Lung microvascular endothelial cell (primary cell): ENCODE measurements at regions not wholly inside any gene's neighbourhood (a gene's known extent, or its start where the extent isn't known, plus 50 kb on each side); places are given as distances from the start of the nearest gene placed in this dataset.

ENCODE experiments used
- DNase-seq, 2 donors: peaks; one replicate each; pipeline versions ENCODE4 v3.0.0 to v3.0.0-alpha.2; 2010; ENCODE audit warnings: low read depth in 2 of 2

DNA sequence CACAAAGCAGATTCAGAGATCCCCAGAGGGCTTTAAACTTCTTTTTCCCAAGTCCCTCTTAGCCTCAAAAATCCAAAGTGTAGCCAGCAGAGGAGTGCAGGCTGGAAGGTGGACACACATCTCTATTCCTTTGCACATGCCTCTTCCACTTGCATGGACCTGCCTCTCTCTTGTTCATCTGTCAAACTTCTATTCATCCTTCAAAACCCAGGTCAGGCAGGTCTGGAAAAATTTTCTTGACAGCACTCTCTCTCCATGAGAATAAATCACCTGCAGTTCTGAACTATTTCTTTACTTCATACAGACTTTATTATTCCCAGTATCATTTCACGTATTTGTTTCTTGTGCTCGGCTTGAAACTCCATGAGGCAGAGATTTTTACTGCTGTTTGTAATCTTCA, 127.5 kb downstream of the SS18 start:
- no peak for DNase-seq

DNA sequence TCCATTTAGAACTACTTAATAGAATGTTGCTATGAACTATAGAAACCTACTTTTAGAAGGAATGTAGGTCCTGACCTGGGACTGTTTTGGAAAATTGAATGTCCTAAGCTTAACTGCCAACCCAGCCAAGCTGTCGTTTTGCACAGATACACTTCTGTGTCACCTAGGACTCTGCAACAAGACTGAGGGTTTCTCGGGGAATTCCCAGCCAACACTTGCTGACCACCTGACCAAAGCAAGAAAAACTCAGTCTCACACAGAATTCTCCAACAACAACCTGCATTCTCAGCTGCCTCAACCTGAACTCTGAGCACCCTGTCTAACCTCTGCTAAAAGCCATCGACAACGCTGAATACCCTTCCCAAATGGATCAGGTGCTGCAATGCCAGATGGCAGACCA, 128.2 kb downstream of the SS18 start:
- no peak for DNase-seq

- DNase-seq, result no peak
Measured at GRCh38 chr18:25957017-25957416, 133.4 kb downstream of the SS18 start.

- no peak for DNase-seq
Measured at GRCh38 chr18:25953111-25953510, 137.3 kb downstream of the SS18 start.

- DNase-seq, result no peak
Measured at GRCh38 chr18:25950321-25950720, 140.1 kb downstream of the SS18 start.

GRCh38 chr18:25946540-25946939, 143.9 kb downstream of the SS18 start:
- no peak for DNase-seq

GRCh38 chr18:25935356-25935755, 155.1 kb downstream of the SS18 start:
- DNase-seq, result no peak

- DNase-seq, result no peak
Measured at GRCh38 chr18:25931126-25931525, 159.3 kb downstream of the SS18 start.

DNA sequence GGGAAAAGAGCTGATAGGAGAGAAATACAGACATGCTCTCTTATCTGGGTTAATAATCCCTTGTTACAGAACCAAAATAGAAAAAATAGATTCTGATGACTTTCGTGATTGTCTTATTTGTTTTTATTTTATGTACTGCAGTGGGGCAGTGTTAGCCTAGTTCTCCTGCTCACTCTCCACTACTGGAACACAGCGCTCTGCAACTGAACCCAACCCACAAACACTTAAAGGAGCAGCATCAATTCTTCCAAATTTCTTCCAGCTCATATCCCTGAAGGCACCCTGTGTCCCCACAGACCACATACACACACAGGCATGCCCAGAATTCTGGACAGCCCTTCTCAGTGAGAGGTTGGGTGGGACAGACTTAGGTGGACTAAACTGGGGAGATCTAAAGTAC, 160.6 kb downstream of the SS18 start:
- DNase-seq, result no peak

DNA sequence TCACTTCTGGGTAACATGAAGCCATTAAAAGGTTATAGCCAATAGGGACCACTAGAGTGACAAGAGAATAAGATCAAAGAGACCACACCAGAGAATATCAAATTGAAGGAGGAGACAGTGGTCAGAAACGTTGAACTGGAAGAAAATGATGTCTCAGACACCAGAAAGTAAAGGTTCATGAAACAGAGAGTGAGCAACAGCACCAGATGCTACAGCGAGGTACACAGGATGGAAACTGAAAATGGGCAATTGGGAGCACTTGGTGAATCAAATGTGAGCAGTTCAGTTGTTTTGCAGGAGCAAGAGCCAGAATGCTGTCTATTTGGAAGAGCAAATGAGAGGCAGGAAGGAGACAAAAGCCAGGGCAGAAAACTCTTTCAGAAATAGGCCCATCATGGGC, 162.6 kb downstream of the SS18 start:
- DNase-seq, result no peak

DNA sequence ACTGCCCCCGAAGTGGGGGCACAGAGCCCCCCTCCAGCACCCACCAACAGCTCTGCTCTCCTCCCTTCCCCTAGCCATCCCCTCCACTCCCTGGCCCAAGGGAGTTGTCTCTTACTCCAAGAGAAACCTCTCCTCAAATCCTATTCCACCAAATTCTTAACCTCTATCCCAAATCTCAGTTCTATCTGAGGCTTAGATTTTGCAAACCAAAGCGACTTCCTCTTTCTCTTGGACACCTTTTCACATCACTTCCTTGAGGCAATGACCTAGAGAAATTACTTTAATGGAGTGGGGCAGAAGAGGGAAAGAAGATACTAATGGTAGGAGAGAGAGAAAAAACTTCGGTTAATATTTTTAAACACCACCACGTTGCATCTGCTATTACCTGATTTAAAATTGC, 167.2 kb downstream of the SS18 start:
- no peak for DNase-seq

DNA sequence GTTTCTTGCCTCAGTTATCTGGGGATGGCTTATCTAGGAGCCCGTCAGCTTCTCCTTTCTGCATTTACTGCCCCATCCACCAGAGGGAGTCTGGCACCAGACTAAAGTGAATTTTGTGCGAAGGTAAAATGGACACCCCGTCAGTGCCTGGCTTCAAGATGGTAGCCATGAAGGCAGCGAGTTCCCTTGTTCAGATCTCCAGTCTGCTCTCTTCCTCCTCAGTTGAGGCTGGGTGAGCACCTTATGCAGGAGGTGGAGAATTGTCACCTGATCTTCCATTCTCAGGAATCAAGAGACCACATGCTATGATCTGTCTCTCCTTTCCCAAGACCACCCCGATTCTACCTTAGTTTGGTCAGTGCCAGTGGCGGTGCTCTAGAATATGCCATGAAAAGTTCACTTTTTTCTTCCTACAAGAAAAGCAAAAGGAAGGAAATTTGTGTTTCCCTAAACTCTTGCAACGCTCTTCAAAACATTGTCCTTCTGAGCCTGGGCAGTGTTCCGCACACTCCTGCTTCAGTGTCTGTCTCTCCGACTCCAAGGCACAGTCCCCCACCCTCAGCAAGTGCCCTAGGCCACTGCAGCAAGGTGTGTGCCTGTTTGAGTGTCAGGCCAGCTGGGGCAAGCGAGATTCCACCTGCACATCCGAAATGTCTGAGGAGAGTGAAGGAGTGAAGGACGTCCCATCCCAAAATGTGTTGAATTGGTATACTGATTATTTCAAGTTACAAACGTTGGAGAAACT, 168.6 kb downstream of the SS18 start:
- DNase-seq, result peak; percentile 46 to 64

GRCh38 chr18:25915907-25916306, 174.5 kb downstream of the SS18 start:
- no peak for DNase-seq

DNA sequence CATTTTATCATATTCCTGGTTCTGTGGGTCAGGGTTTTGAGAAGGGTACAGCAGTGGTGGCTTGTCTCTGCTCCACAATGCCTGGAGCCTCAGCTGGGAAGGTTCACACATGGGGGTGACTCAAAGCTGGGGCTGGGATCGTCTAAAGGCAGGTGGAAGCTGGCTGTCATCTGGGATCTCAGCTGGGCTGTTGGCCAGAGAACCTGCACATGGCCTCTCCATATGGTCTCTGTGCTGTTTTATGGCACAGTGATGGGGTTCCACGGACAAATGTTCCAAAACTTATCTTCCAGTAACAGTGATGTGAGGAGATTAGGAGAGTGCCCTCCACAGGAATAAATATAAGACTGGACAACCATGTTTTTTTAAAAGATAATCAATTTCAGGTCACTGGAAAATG, 191.4 kb downstream of the SS18 start:
- no peak for DNase-seq

GRCh38 chr18:25896956-25897355, 193.5 kb downstream of the SS18 start:
- no peak for DNase-seq

- peak; percentile 53 to 73 for DNase-seq
Measured at GRCh38 chr18:25896178-25896780, 194.1 kb downstream of the SS18 start.

DNA sequence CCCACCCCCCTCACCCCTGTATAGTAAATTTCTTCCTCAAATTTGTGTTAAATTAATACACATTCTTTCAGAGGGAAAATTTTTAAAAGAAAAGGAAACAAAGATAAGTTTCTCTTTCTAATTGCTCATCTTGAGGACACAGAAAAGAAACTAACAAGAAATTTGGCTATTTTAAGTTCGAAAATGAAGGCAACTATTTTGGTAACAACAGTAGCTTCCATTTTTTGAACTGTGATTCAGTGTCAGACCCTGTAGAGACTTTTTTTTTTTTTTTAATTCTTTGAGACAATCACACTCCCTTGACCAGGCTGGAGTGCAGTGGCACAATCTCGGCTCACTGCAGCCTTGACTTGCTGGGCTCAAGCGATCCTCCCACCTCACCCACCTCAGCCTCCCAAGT, 194.9 kb downstream of the SS18 start:
- no peak for DNase-seq

- no peak for DNase-seq
Measured at GRCh38 chr18:25886283-25886682, 204.1 kb downstream of the SS18 start.

DNA sequence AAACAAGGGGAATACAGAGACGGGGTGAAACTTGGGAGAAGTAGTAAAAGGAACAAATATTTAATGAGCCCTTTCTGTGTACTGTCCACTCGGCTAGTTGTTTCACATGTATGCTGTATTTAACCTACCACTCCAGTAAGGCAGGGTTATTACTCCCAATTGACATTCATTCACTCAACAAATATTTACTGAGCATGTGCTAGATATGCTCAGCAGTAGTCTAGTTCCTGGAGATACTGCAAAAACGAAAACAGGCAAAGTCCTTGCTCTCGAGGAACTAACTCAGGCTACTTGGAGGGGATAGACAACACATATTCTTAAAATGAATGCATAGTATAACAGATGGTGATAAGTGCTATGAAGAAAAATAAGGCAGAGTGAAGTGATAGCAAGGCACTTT, 207.3 kb downstream of the SS18 start:
- DNase-seq, result no peak

DNA sequence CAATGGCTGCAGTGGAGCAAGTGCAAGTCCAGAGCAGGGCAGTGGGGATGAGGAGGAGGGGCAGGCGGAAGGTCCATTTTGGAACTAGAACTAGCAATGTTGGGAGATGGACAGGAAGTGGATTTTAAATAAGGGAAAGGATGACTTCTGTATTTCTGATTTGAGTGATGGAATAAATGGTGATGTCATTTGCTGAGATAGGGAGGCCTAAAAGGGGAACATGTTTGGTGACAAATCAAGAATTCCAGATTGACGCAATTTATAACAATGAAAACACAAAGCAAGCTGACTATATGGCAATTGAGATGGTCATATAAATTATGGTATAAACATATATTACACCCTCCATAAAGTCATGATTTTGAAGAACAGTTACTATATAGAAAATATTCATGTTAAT, 209.3 kb downstream of the SS18 start:
- DNase-seq, result no peak

GRCh38 chr18:25880441-25880840, 210.0 kb downstream of the SS18 start:
- DNase-seq, result no peak

DNA sequence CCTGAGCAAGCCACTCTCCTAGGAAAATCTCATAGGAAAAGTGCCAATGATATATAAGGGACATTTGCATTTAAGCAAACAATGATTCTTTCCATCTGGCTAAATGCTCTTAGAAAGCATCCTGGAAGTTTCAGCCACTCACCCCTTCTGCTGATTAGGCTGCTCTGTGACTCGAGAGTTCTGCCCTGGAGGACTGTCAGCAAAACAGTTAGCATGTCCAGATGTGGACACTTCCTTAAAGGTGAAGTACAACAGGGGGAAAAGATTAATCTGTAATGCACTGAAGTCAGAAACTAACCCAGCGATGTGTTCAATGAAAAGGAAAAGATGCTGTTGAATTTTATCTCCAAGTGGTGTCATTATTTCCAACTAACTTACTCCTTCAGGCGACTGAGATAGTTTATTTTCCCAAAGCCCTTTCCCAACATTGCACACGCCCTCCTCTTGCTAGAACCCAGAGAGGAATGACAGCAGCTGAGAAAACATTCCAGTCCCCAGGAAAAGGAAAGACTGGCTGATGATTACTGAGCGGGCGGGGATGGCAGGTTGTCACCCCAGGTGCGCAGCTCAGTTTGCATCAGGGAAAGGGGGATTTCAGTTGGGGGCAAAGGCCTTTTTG, 214.0 kb downstream of the SS18 start:
- no peak for DNase-seq
